ENCODE measurements at regions not wholly inside any gene's neighbourhood (a gene's known extent, or its start where the extent isn't known, plus 50 kb on each side); places are given as distances from the start of the nearest gene placed in this dataset.

- Histone ChIP-seq H2AFZ (ENCODE audit: low read depth, low read length) (no peak overlapping the region), H3K4me1 (ENCODE audit: insufficient read depth, low read length) (no peaks in the 10 kb centered on the region), H3K36me3 (ENCODE audit: insufficient read depth, low read length) (no peaks in the 10 kb centered on the region), H4K20me1 (ENCODE audit: insufficient read depth, low read length) (no peaks in the 10 kb centered on the region), H3K9ac (ENCODE audit: low read depth, low read length) (no peak overlapping the region), H3K4me3 (ENCODE audit: low read depth in 1 of 2, low read length in 2 of 2) (no peak overlapping the region), H3K9me3 (ENCODE audit: insufficient read depth, low read length, severe bottlenecking) (no peaks in the 10 kb centered on the region), H3K27ac (ENCODE audit: low read length) (no peak overlapping the region), H3K27me3 (ENCODE audit: insufficient read depth, low read length, poor library complexity) (no peaks in the 10 kb centered on the region), H3K4me2 (ENCODE audit: insufficient read depth, low read length) (no peak overlapping the region), H3K79me2 (ENCODE audit: insufficient read depth, low read length) (no peaks in the 10 kb centered on the region)
- DNase-seq (no peak), ATAC-seq (ENCODE audit: insufficient read depth, low read depth) (no peak)
- TF ChIP-seq CTCF (IDR thresholded peaks at IDR 0.05; ENCODE audit: borderline replicate concordance, extremely low read depth, low read length, poor library complexity, severe bottlenecking) (no peak), EZH2 (IDR thresholded peaks at IDR 0.05; ENCODE audit: borderline replicate concordance, low read depth, low read length, severe bottlenecking) (no peak)
Observed at GRCh38 chr3:117263745-117264144, 554.2 kb downstream of the TUSC7 start.

- no peak for ATAC-seq (ENCODE audit: insufficient read depth, low read depth)
- Histone ChIP-seq H3K9ac (ENCODE audit: low read depth, low read length) (no peak overlapping the region), H2AFZ (ENCODE audit: low read depth, low read length) (no peak overlapping the region)
Observed at GRCh38 chr3:117264204-117264994, 554.8 kb downstream of the TUSC7 start.

GRCh38 chr3:117266806-117267205 is 557.2 kb downstream of the TUSC7 start:
- H3K9ac ChIP-seq (ENCODE audit: low read depth, low read length) = no peak overlapping the region
- no peaks in the 10 kb centered on the region for H3K9me3 ChIP-seq (ENCODE audit: insufficient read depth, low read length, severe bottlenecking)
- no peak overlapping the region for H3K27ac ChIP-seq (ENCODE audit: low read length)
- DNase-seq = no peak
- no peaks in the 10 kb centered on the region for H3K36me3 ChIP-seq (ENCODE audit: insufficient read depth, low read length)
- no peak overlapping the region for H2AFZ ChIP-seq (ENCODE audit: low read depth, low read length)
- no peaks in the 10 kb centered on the region for H3K79me2 ChIP-seq (ENCODE audit: insufficient read depth, low read length)
- ATAC-seq (ENCODE audit: insufficient read depth, low read depth) = no peak
- no peak overlapping the region for H3K4me2 ChIP-seq (ENCODE audit: insufficient read depth, low read length)
- no peaks in the 10 kb centered on the region for H4K20me1 ChIP-seq (ENCODE audit: insufficient read depth, low read length)
- H3K4me3 ChIP-seq (ENCODE audit: low read depth in 1 of 2, low read length in 2 of 2) = no peak overlapping the region
- no peaks in the 10 kb centered on the region for H3K27me3 ChIP-seq (ENCODE audit: insufficient read depth, low read length, poor library complexity)
- TF ChIP-seq EZH2 (IDR thresholded peaks at IDR 0.05; ENCODE audit: borderline replicate concordance, low read depth, low read length, severe bottlenecking) = no peak
- no peak for TF ChIP-seq CTCF (IDR thresholded peaks at IDR 0.05; ENCODE audit: borderline replicate concordance, extremely low read depth, low read length, poor library complexity, severe bottlenecking)
- H3K4me1 ChIP-seq (ENCODE audit: insufficient read depth, low read length) = no peaks in the 10 kb centered on the region

More at GRCh38 chr3:117264204-117264994, 554.8 kb downstream of the TUSC7 start:
- H3K4me3 ChIP-seq (ENCODE audit: low read depth in 1 of 2, low read length in 2 of 2) = no peak overlapping the region
- no peaks in the 10 kb centered on the region for H3K27me3 ChIP-seq (ENCODE audit: insufficient read depth, low read length, poor library complexity)
- H3K9me3 ChIP-seq (ENCODE audit: insufficient read depth, low read length, severe bottlenecking) = no peaks in the 10 kb centered on the region
- TF ChIP-seq EZH2 (IDR thresholded peaks at IDR 0.05; ENCODE audit: borderline replicate concordance, low read depth, low read length, severe bottlenecking) (no peak), CTCF (IDR thresholded peaks at IDR 0.05; ENCODE audit: borderline replicate concordance, extremely low read depth, low read length, poor library complexity, severe bottlenecking) (no peak)
- no peak overlapping the region for H3K4me2 ChIP-seq (ENCODE audit: insufficient read depth, low read length)
- no peaks in the 10 kb centered on the region for H3K36me3 ChIP-seq (ENCODE audit: insufficient read depth, low read length)
- H3K79me2 ChIP-seq (ENCODE audit: insufficient read depth, low read length) = no peaks in the 10 kb centered on the region
- H3K4me1 ChIP-seq (ENCODE audit: insufficient read depth, low read length) = no peaks in the 10 kb centered on the region
- no peaks in the 10 kb centered on the region for H4K20me1 ChIP-seq (ENCODE audit: insufficient read depth, low read length)
- no peak overlapping the region for H3K27ac ChIP-seq (ENCODE audit: low read length)
- DNase-seq = no peak
